Smooth muscle cell (in vitro differentiated cells): ENCODE measurements at regions not wholly inside any gene's neighbourhood (a gene's known extent, or its start where the extent isn't known, plus 50 kb on each side); places are given as distances from the start of the nearest gene placed in this dataset.

Experiments
- DNase-seq: peaks from one replicate; lab custom pipeline; 2025; ENCODE audit not compliant: unreplicated experiment; lab: John Stamatoyannopoulos, UW
- H2AFZ ChIP-seq: fragments of 200-600 bp; sonication (generic); 2 replicates; pipeline ENCODE4 v1.6.0; 2016; ENCODE audit warnings: antibody characterized with exemption, low read depth, mild to moderate bottlenecking
- H3F3A ChIP-seq: fragments of 200-600 bp; sonication (generic); 2 replicates; pipeline ENCODE4 v1.6.0; 2017; ENCODE audit warnings: antibody characterized with exemption, low read depth
- H3K27ac ChIP-seq: fragments of 200-600 bp; sonication (generic); 2 replicates; pipeline ENCODE4 v1.5.1; 2016; ENCODE audit warnings: low read depth, mild to moderate bottlenecking
- H3K27me3 ChIP-seq: fragments of 200-600 bp; sonication (generic); 2 replicates; pipeline ENCODE4 v1.6.1; 2016; ENCODE audit warnings: low read depth, mild to moderate bottlenecking
- H3K36me3 ChIP-seq: fragments of 200-600 bp; sonication (generic); 2 replicates; pipeline ENCODE4 v1.5.1; 2016; ENCODE audit warnings: low read depth
- H3K4me1 ChIP-seq: fragments of 200-600 bp; sonication (generic); 2 replicates; pipeline ENCODE4 v1.5.1; 2016; ENCODE audit warnings: low read depth
- H3K4me2 ChIP-seq: fragments of 200-600 bp; sonication (generic); 2 replicates; pipeline ENCODE4 v1.6.0; 2016; ENCODE audit warnings: mild to moderate bottlenecking
- H3K4me3 ChIP-seq: fragments of 200-600 bp; sonication (generic); 2 replicates; pipeline ENCODE4 v1.5.1; 2016; ENCODE audit warnings: mild to moderate bottlenecking
- H3K79me2 ChIP-seq: fragments of 200-600 bp; sonication (generic); 2 replicates; pipeline ENCODE4 v1.6.0; 2016; ENCODE audit warnings: low read depth, mild to moderate bottlenecking
- H3K9ac ChIP-seq: fragments of 200-600 bp; sonication (generic); 2 replicates; pipeline ENCODE4 v1.6.0; 2016; ENCODE audit warnings: low read depth
- H3K9me3 ChIP-seq: fragments of 200-600 bp; sonication (generic); replicated peaks from 2 replicates; pipeline ENCODE4 v1.5.1; 2016; ENCODE audit warnings: low read depth
- H4K20me1 ChIP-seq: fragments of 200-600 bp; sonication (generic); 2 replicates; pipeline ENCODE4 v1.6.0; 2016; ENCODE audit warnings: low read depth
- WGBS: methylation state at CpG from one replicate; pipeline ENCODE4 v1.1.7; 2016; ENCODE audit warnings: low lambda C conversion rate; 5-methylcytosine and 5-hydroxymethylcytosine counted together
- TF ChIP-seq, protein P1 (sequence below): fragments of 200-600 bp; sonication (generic); IDR thresholded peaks from 2 replicates; pipeline ENCODE4 v1.5.1; 2017; ENCODE audit warnings: borderline replicate concordance, mild to moderate bottlenecking, antibody characterized with exemption; ENCODE audit not compliant: insufficient read depth, poor library complexity, severe bottlenecking

DNA sequence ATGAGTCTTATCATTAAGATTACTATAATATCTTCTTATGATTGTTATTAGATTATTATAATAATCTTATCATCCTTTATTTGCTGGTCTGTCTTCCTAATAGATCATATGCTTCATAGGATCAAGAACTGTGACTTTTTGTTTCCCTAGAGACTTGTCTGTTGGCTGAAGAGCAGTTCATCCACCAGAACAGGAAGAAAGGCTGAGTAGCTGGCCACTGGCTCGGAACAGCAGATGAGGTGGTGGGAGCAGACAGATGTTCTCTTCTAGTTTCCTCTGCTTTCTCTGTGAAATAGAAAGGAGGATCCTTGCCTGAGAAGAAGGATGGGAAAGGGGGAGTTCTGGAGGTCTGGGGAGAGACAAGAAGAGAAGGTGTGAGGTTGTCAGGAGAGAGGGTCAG lies 120.0 kb downstream of the CCNA1 start:
- Histone ChIP-seq H3K4me3 (no peak overlapping the region), H3K9me3 (no peaks in the 10 kb centered on the region), H3K4me2 (no peak overlapping the region), H3K79me2 (no peaks in the 10 kb centered on the region), H3K9ac (no peak overlapping the region), H3K27ac (no peak overlapping the region), H3K27me3 (no peaks in the 10 kb centered on the region), H4K20me1 (no peaks in the 10 kb centered on the region), H2AFZ (no peak overlapping the region), H3K36me3 (no peaks in the 10 kb centered on the region), H3F3A (no peaks in the 10 kb centered on the region), H3K4me1 (no peaks in the 10 kb centered on the region)
- TF ChIP-seq, protein P1, sequence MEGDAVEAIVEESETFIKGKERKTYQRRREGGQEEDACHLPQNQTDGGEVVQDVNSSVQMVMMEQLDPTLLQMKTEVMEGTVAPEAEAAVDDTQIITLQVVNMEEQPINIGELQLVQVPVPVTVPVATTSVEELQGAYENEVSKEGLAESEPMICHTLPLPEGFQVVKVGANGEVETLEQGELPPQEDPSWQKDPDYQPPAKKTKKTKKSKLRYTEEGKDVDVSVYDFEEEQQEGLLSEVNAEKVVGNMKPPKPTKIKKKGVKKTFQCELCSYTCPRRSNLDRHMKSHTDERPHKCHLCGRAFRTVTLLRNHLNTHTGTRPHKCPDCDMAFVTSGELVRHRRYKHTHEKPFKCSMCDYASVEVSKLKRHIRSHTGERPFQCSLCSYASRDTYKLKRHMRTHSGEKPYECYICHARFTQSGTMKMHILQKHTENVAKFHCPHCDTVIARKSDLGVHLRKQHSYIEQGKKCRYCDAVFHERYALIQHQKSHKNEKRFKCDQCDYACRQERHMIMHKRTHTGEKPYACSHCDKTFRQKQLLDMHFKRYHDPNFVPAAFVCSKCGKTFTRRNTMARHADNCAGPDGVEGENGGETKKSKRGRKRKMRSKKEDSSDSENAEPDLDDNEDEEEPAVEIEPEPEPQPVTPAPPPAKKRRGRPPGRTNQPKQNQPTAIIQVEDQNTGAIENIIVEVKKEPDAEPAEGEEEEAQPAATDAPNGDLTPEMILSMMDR: no peak
- WGBS: 100% methylated on average over 1 of the region's 1 CpG
- no peak for DNase-seq

DNA sequence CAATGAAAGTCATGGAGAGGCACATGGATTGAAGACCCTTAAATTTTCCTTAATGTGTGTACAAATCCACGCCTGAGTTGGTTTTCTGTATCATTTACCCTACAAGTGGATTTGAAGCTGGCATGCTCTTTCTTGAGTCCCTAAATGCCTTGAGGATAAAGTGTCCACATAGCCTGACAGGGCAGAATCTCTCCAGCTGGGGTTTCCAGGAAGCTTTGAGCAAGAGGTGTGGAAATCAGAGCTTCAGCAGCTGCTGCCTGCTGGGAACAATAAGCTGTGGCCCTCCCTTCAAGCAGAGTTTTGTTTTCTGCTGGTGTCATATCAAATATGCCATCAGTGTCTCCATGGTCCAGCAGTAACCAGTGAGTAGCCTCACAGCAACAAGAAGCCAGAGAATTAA lies 120.3 kb upstream of the SERTM1 start:
- Histone ChIP-seq H3K4me3 (no peak overlapping the region), H3K27ac (no peak overlapping the region), H3K27me3 (no peaks in the 10 kb centered on the region), H3K36me3 (no peaks in the 10 kb centered on the region), H3K4me2 (no peak overlapping the region), H3F3A (no peaks in the 10 kb centered on the region), H3K79me2 (no peaks in the 10 kb centered on the region), H3K9ac (no peak overlapping the region), H4K20me1 (no peaks in the 10 kb centered on the region), H2AFZ (no peak overlapping the region), H3K4me1 (no peaks in the 10 kb centered on the region), H3K9me3 (no peaks in the 10 kb centered on the region)
- 90% methylated on average over 1 of the region's 1 CpG for WGBS
- TF ChIP-seq, protein P1: no peak
- DNase-seq: no peak

- WGBS: 77% methylated on average over 5 of the region's 5 CpGs
- TF ChIP-seq, protein P1: no peak
- H3K9ac ChIP-seq: no peak overlapping the region
Measured at GRCh38 chr13:36555151-36555986, 118.5 kb upstream of the SERTM1 start.

GRCh38 chr13:36559375-36559774 lies 114.4 kb upstream of the SERTM1 start:
- Histone ChIP-seq H3K27me3 (no peaks in the 10 kb centered on the region), H3K4me2 (no peak overlapping the region), H3K79me2 (no peaks in the 10 kb centered on the region), H3K4me1 (no peaks in the 10 kb centered on the region), H3K27ac (no peak overlapping the region), H2AFZ (no peak overlapping the region), H3F3A (no peaks in the 10 kb centered on the region), H3K36me3 (no peaks in the 10 kb centered on the region), H4K20me1 (no peaks in the 10 kb centered on the region), H3K9me3 (no peaks in the 10 kb centered on the region), H3K4me3 (no peak overlapping the region), H3K9ac (no peak overlapping the region)
- WGBS: 87% methylated on average over 3 of the region's 3 CpGs
- TF ChIP-seq, protein P1: no peak
- no peak for DNase-seq

More at GRCh38 chr13:36555151-36555986, 118.5 kb upstream of the SERTM1 start:
- DNase-seq: no peak
- no peaks in the 10 kb centered on the region for H3K27me3 ChIP-seq
- no peaks in the 10 kb centered on the region for H4K20me1 ChIP-seq
- H3K4me3 ChIP-seq: no peak overlapping the region
- H2AFZ ChIP-seq: no peak overlapping the region
- H3K36me3 ChIP-seq: no peaks in the 10 kb centered on the region
- H3K79me2 ChIP-seq: no peaks in the 10 kb centered on the region
- H3K4me1 ChIP-seq: no peaks in the 10 kb centered on the region
- H3K4me2 ChIP-seq: no peak overlapping the region
- no peaks in the 10 kb centered on the region for H3K9me3 ChIP-seq
- no peaks in the 10 kb centered on the region for H3F3A ChIP-seq
- no peak overlapping the region for H3K27ac ChIP-seq
